ENCODE measurements at regions not wholly inside any gene's neighbourhood (a gene's known extent, or its start where the extent isn't known, plus 50 kb on each side); places are given as distances from the start of the nearest gene placed in this dataset.
"Not testable (repeated sequence)": the region's sequence is repeated elsewhere in the genome, so short reads cannot be mapped to it uniquely, and the experiment has no call there.

- TF ChIP-seq CTCF (IDR thresholded peaks at IDR 0.05; ENCODE audit: insufficient read depth, low read depth, low read length); EZH2 (IDR thresholded peaks at IDR 0.05; ENCODE audit: insufficient read depth, low read length): not testable (repeated sequence)
These were observed 972.9 kb downstream of the GALC start for GRCh38 chr14:87020106-87020505.
